Tibial nerve (tissue), 4 donors: ENCODE measurements at regions not wholly inside any gene's neighbourhood (a gene's known extent, or its start where the extent isn't known, plus 50 kb on each side); places are given as distances from the start of the nearest gene placed in this dataset.

Experiments used
- CTCF ChIP-seq, 5 experiments: fragments of 200-600 bp in 3 of 5; fragments of 450-650 bp in 2 of 5; sonication (generic) in 3 of 5; IDR thresholded peaks; one replicate each; pipeline ENCODE4 v1.5.1; 2016 to 2019; ENCODE audit warnings: antibody characterized with exemption in 5 of 5, mild to moderate bottlenecking in 3 of 5, moderate library complexity in 2 of 5
- EP300 ChIP-seq, 2 donors: sonication (generic); formaldehyde crosslinking; IDR thresholded peaks; one replicate each; pipeline ENCODE4 v1.6.1; 2017; ENCODE audit warnings: antibody characterized with exemption in 2 of 2, mild to moderate bottlenecking in 1 of 2
- POLR2A ChIP-seq, 2 donors: fragments of 450-650 bp; IDR thresholded peaks; one replicate each; pipeline ENCODE4 v1.6.1; 2017; ENCODE audit warnings: antibody characterized with exemption in 2 of 2, mild to moderate bottlenecking in 2 of 2, moderate library complexity in 2 of 2

GRCh38 chr5:13278148-13278547 lies 666.3 kb downstream of the DNAH5 start:
- TF ChIP-seq CTCF (IDR thresholded peaks at IDR 0.05): no peak
- TF ChIP-seq POLR2A (IDR thresholded peaks at IDR 0.05): no peak
- TF ChIP-seq EP300 (IDR thresholded peaks at IDR 0.05): no peak
